WTC11 (cell line): ENCODE measurements at regions not wholly inside any gene's neighbourhood (a gene's known extent, or its start where the extent isn't known, plus 50 kb on each side); places are given as distances from the start of the nearest gene placed in this dataset.

Source experiments
- ATAC-seq: fragments of 200-7000 bp; cut with Tn5 transposase; 2 replicates; pipeline ENCODE4 v1.10.0; 2021; ENCODE audit warnings: mild to moderate bottlenecking, moderate library complexity
- CTCF ChIA-PET: fragments of 300-600 bp; sonication (Branson Sonifier 250); formaldehyde crosslinking; loops from one replicate; lab custom pipeline; 2021; ENCODE audit warnings: antibody characterized with exemption; lab: Charles Lee
- POLR2A ChIA-PET: fragments of 350-600 bp; sonication (Branson Sonifier 250); formaldehyde crosslinking; loops from one replicate; lab custom pipeline; 2021; ENCODE audit warnings: antibody characterized with exemption; lab: Charles Lee
- DNase-seq: peaks from one replicate; pipeline ENCODE4 v3.0.0; 2021; ENCODE audit warnings: low spot score
- H3K27ac Mint-ChIP-seq: 2 replicates; pipeline ENCODE4 v1.8.0; 2021; ENCODE audit warnings: mixed read lengths
- H3K27me3 Mint-ChIP-seq: 2 replicates; pipeline ENCODE4 v1.8.0; 2021; ENCODE audit warnings: low read depth, mild to moderate bottlenecking, moderate library complexity, mixed read lengths
- H3K36me3 Mint-ChIP-seq: 2 replicates; pipeline ENCODE4 v1.8.0; 2021; ENCODE audit warnings: mixed read lengths
- H3K4me1 Mint-ChIP-seq: 2 replicates; pipeline ENCODE4 v1.8.0; 2022; ENCODE audit warnings: mixed read lengths
- H3K4me3 Mint-ChIP-seq: 2 replicates; pipeline ENCODE4 v1.8.0; 2021; ENCODE audit warnings: mild to moderate bottlenecking, moderate library complexity, mixed read lengths
- H3K9me3 Mint-ChIP-seq: 2 replicates; pipeline ENCODE4 v1.8.0; 2021; ENCODE audit warnings: mixed read lengths
- ATF1 ChIP-seq: sonication (generic); formaldehyde crosslinking; IDR thresholded peaks from 2 replicates; pipeline ENCODE4 v1.8.1; 2023; ENCODE audit warnings: mild to moderate bottlenecking, moderate library complexity, missing genetic modification reagents
- CTCF ChIP-seq: fragments of 200-600 bp; IDR thresholded peaks from 2 replicates; pipeline ENCODE4 v1.8.0; 2022; ENCODE audit warnings: antibody characterized with exemption
- HMGA2 ChIP-seq: fragments of 250-450 bp; sonication (Bioruptor Pico); IDR thresholded peaks from 2 replicates; pipeline ENCODE4 v1.4.0; 2021; ENCODE audit warnings: mild to moderate bottlenecking, moderate library complexity
- JAZF1 ChIP-seq: fragments of 250-450 bp; sonication (Bioruptor Pico); IDR thresholded peaks from 2 replicates; pipeline ENCODE4 v1.9.0; 2021; ENCODE audit warnings: moderate library complexity, mild to moderate bottlenecking, inconsistent platforms
- JUN ChIP-seq: sonication (generic); formaldehyde crosslinking; IDR thresholded peaks from 2 replicates; pipeline ENCODE4 v1.8.0; 2023; ENCODE audit warnings: mild to moderate bottlenecking, missing genetic modification reagents
- NFATC4 ChIP-seq: fragments of 250-450 bp; sonication (Bioruptor Pico); IDR thresholded peaks from 2 replicates; pipeline ENCODE4 v1.9.0; 2021; ENCODE audit warnings: mild to moderate bottlenecking
- PRDM15 ChIP-seq: sonication (generic); formaldehyde crosslinking; IDR thresholded peaks from 2 replicates; pipeline ENCODE4 v1.8.0; 2022; ENCODE audit warnings: missing genetic modification reagents
- RELA ChIP-seq: sonication (generic); formaldehyde crosslinking; IDR thresholded peaks from 2 replicates; pipeline ENCODE4 v1.8.1; 2022; ENCODE audit warnings: missing genetic modification reagents, mild to moderate bottlenecking, borderline replicate concordance
- RORB ChIP-seq: fragments of 250-450 bp; sonication (Bioruptor Pico); IDR thresholded peaks from 2 replicates; pipeline ENCODE4 v1.9.0; 2021; ENCODE audit warnings: mild to moderate bottlenecking
- STAT6 ChIP-seq: sonication (generic); formaldehyde crosslinking; conservative IDR thresholded peaks from 2 replicates; pipeline ENCODE4 v1.8.1; 2023; ENCODE audit warnings: mild to moderate bottlenecking, low read depth, missing genetic modification reagents, moderate library complexity
- TCF7 ChIP-seq: sonication (generic); formaldehyde crosslinking; IDR thresholded peaks from 2 replicates; pipeline ENCODE4 v1.8.0; 2022; ENCODE audit warnings: mild to moderate bottlenecking, low read depth, missing genetic modification reagents, moderate library complexity
- ZNF281 ChIP-seq: sonication (generic); formaldehyde crosslinking; IDR thresholded peaks from 2 replicates; pipeline ENCODE4 v1.8.0; 2023; ENCODE audit warnings: mild to moderate bottlenecking, missing genetic modification reagents
- ZNF396 ChIP-seq: fragments of 250-450 bp; sonication (Bioruptor Pico); IDR thresholded peaks from 2 replicates; pipeline ENCODE4 v1.8.0; 2021; ENCODE audit warnings: mild to moderate bottlenecking, moderate library complexity, borderline replicate concordance
- ZNF671 ChIP-seq: fragments of 250-450 bp; sonication (Bioruptor Pico); IDR thresholded peaks from 2 replicates; pipeline ENCODE4 v1.8.0; 2021; ENCODE audit warnings: mild to moderate bottlenecking
- TF ChIP-seq, protein P1 (sequence below): sonication (generic); formaldehyde crosslinking; IDR thresholded peaks from 2 replicates; pipeline ENCODE4 v1.8.0; 2022; ENCODE audit warnings: mild to moderate bottlenecking, missing genetic modification reagents
- TF ChIP-seq, protein P2 (sequence below): sonication (generic); formaldehyde crosslinking; IDR thresholded peaks from 2 replicates; pipeline ENCODE4 v1.8.1; 2023; ENCODE audit warnings: mild to moderate bottlenecking, missing genetic modification reagents
- TF ChIP-seq, protein P3 (sequence below): sonication (generic); formaldehyde crosslinking; IDR thresholded peaks from 2 replicates; pipeline ENCODE4 v1.8.1; 2022; ENCODE audit warnings: mild to moderate bottlenecking, missing genetic modification reagents, moderate library complexity, borderline replicate concordance

- TF ChIP-seq PRDM15 (CRISPR knock-in tag) (no peak), TCF7 (CRISPR knock-in tag) (no peak)
These were observed 209.8 kb upstream of the NDST4 start (continued) for GRCh38 chr4:115323106-115323707.

- no peak overlapping the region for H3K4me3 Mint-ChIP-seq
- no peak overlapping the region; the same call in 1 of the 2 replicates for H3K27ac Mint-ChIP-seq
- H3K9me3 Mint-ChIP-seq: no peaks in the 10 kb centered on the region
- no peaks in the 10 kb centered on the region for H3K27me3 Mint-ChIP-seq
- ATAC-seq (peak; percentile 93), DNase-seq (peak; percentile 15)
- H3K36me3 Mint-ChIP-seq: no peaks in the 10 kb centered on the region
- H3K4me1 Mint-ChIP-seq: peaks cover 16% of the 10 kb centered on the region
- ChIA-PET POLR2A (no interaction called here), CTCF (no interaction called here)
- TF ChIP-seq CTCF (no peak), HMGA2 (CRISPR knock-in tag) (no peak), RELA (CRISPR knock-in tag) (no peak), STAT6 (CRISPR knock-in tag) (no peak), ZNF671 (CRISPR knock-in tag) (no peak), NFATC4 (CRISPR knock-in tag) (no peak)
- TF ChIP-seq, protein P1, sequence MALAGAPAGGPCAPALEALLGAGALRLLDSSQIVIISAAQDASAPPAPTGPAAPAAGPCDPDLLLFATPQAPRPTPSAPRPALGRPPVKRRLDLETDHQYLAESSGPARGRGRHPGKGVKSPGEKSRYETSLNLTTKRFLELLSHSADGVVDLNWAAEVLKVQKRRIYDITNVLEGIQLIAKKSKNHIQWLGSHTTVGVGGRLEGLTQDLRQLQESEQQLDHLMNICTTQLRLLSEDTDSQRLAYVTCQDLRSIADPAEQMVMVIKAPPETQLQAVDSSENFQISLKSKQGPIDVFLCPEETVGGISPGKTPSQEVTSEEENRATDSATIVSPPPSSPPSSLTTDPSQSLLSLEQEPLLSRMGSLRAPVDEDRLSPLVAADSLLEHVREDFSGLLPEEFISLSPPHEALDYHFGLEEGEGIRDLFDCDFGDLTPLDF (CRISPR knock-in tag): no peak
These were observed 201.8 kb upstream of the NDST4 start for GRCh38 chr4:115315182-115315581.

- POLR2A ChIA-PET: no interaction called here
- DNase-seq: no peak
- Mint-ChIP-seq H3K4me1 (peaks cover 13% of the 10 kb centered on the region), H3K36me3 (no peaks in the 10 kb centered on the region), H3K27ac (no peak overlapping the region), H3K4me3 (no peak overlapping the region), H3K27me3 (no peaks in the 10 kb centered on the region), H3K9me3 (no peaks in the 10 kb centered on the region)
- ATAC-seq: no peak
- CTCF ChIA-PET: no interaction called here
- TF ChIP-seq RELA (CRISPR knock-in tag) (no peak), ZNF396 (CRISPR knock-in tag) (no peak), JAZF1 (CRISPR knock-in tag) (no peak), ZNF281 (CRISPR knock-in tag) (no peak), HMGA2 (CRISPR knock-in tag) (no peak), ATF1 (CRISPR knock-in tag) (no peak), RORB (CRISPR knock-in tag) (no peak), JUN (CRISPR knock-in tag) (no peak)
- TF ChIP-seq, protein P2, sequence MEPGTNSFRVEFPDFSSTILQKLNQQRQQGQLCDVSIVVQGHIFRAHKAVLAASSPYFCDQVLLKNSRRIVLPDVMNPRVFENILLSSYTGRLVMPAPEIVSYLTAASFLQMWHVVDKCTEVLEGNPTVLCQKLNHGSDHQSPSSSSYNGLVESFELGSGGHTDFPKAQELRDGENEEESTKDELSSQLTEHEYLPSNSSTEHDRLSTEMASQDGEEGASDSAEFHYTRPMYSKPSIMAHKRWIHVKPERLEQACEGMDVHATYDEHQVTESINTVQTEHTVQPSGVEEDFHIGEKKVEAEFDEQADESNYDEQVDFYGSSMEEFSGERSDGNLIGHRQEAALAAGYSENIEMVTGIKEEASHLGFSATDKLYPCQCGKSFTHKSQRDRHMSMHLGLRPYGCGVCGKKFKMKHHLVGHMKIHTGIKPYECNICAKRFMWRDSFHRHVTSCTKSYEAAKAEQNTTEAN (CRISPR knock-in tag): no peak
- TF ChIP-seq, protein P3, sequence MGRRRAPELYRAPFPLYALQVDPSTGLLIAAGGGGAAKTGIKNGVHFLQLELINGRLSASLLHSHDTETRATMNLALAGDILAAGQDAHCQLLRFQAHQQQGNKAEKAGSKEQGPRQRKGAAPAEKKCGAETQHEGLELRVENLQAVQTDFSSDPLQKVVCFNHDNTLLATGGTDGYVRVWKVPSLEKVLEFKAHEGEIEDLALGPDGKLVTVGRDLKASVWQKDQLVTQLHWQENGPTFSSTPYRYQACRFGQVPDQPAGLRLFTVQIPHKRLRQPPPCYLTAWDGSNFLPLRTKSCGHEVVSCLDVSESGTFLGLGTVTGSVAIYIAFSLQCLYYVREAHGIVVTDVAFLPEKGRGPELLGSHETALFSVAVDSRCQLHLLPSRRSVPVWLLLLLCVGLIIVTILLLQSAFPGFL (CRISPR knock-in tag): no peak
These were observed 197.2 kb upstream of the NDST4 start for GRCh38 chr4:115310641-115311040.
